ENCODE measurements at regions not wholly inside any gene's neighbourhood (a gene's known extent, or its start where the extent isn't known, plus 50 kb on each side); places are given as distances from the start of the nearest gene placed in this dataset.
"Not testable (repeated sequence)": the region's sequence is repeated elsewhere in the genome, so short reads cannot be mapped to it uniquely, and the experiment has no call there.

GRCh38 chr5:17103461-17103860 is 114.0 kb upstream of the BASP1 start:
- TF ChIP-seq, protein P1, sequence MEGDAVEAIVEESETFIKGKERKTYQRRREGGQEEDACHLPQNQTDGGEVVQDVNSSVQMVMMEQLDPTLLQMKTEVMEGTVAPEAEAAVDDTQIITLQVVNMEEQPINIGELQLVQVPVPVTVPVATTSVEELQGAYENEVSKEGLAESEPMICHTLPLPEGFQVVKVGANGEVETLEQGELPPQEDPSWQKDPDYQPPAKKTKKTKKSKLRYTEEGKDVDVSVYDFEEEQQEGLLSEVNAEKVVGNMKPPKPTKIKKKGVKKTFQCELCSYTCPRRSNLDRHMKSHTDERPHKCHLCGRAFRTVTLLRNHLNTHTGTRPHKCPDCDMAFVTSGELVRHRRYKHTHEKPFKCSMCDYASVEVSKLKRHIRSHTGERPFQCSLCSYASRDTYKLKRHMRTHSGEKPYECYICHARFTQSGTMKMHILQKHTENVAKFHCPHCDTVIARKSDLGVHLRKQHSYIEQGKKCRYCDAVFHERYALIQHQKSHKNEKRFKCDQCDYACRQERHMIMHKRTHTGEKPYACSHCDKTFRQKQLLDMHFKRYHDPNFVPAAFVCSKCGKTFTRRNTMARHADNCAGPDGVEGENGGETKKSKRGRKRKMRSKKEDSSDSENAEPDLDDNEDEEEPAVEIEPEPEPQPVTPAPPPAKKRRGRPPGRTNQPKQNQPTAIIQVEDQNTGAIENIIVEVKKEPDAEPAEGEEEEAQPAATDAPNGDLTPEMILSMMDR (IDR thresholded peaks at IDR 0.05; ENCODE audit: unreplicated experiment), result no peak
- no peak overlapping the region for H3K4me3 Mint-ChIP-seq (ENCODE audit: unreplicated experiment)
- DNase-seq (ENCODE audit: low spot score), result no peak
- no peaks in the 10 kb centered on the region for H3K4me1 Mint-ChIP-seq (ENCODE audit: unreplicated experiment)
- no peak overlapping the region for H3K27ac Mint-ChIP-seq (ENCODE audit: unreplicated experiment)
- no peaks in the 10 kb centered on the region for H3K27me3 Mint-ChIP-seq (ENCODE audit: unreplicated experiment)
- no peaks in the 10 kb centered on the region for H3K36me3 Mint-ChIP-seq (ENCODE audit: low read depth, unreplicated experiment)
- no peaks in the 10 kb centered on the region for H3K9me3 Mint-ChIP-seq (ENCODE audit: unreplicated experiment)

DNA sequence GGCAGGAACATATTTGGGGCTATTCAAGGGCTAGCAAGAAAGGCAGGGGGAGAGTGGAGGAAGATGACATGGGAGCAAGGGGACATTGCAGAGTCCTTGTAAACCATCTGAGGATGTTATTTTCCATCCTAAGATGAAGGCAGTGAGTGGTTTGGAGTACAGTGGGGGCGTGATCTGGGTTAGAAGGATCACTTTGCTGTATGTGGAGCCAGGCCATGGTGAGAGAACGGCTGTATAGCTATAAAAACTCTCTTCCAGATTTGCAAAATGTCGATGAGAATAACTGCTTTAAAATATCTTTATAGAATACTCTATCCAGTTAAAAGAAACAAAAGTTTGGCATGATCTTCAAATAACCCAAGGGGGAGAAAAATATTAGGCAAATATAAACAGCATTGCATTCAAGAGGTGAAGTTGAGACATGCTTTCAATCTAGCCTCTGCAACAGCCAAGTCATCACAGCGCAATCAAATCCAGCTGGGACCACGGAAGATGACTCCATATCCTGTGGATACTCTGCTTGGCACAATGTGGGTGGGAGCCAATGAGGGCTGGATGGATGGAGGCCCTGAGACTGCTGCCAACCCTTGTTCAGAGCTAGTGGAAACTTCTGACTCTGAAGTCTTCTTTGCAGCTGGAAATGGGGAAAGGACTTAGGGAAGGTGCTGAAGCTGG is 111.5 kb upstream of the BASP1 start:
- Mint-ChIP-seq H3K9me3 (ENCODE audit: unreplicated experiment) (no peaks in the 10 kb centered on the region), H3K27me3 (ENCODE audit: unreplicated experiment) (no peaks in the 10 kb centered on the region), H3K27ac (ENCODE audit: unreplicated experiment) (peak overlapping the region; percentile 7), H3K4me1 (ENCODE audit: unreplicated experiment) (no peaks in the 10 kb centered on the region), H3K4me3 (ENCODE audit: unreplicated experiment) (no peak overlapping the region), H3K36me3 (ENCODE audit: low read depth, unreplicated experiment) (no peaks in the 10 kb centered on the region)
- no peak for DNase-seq (ENCODE audit: low spot score)
- TF ChIP-seq, protein P1 (IDR thresholded peaks at IDR 0.05; ENCODE audit: unreplicated experiment), result no peak

GRCh38 chr5:17106521-17106920 is 110.9 kb upstream of the BASP1 start:
- no peaks in the 10 kb centered on the region for H3K9me3 Mint-ChIP-seq (ENCODE audit: unreplicated experiment)
- H3K4me1 Mint-ChIP-seq (ENCODE audit: unreplicated experiment), result no peaks in the 10 kb centered on the region
- no peak overlapping the region for H3K4me3 Mint-ChIP-seq (ENCODE audit: unreplicated experiment)
- H3K27ac Mint-ChIP-seq (ENCODE audit: unreplicated experiment), result no peak overlapping the region
- no peaks in the 10 kb centered on the region for H3K36me3 Mint-ChIP-seq (ENCODE audit: low read depth, unreplicated experiment)
- H3K27me3 Mint-ChIP-seq (ENCODE audit: unreplicated experiment), result no peaks in the 10 kb centered on the region
- TF ChIP-seq, protein P1 (IDR thresholded peaks at IDR 0.05; ENCODE audit: unreplicated experiment), result no peak
- no peak for DNase-seq (ENCODE audit: low spot score)

DNA sequence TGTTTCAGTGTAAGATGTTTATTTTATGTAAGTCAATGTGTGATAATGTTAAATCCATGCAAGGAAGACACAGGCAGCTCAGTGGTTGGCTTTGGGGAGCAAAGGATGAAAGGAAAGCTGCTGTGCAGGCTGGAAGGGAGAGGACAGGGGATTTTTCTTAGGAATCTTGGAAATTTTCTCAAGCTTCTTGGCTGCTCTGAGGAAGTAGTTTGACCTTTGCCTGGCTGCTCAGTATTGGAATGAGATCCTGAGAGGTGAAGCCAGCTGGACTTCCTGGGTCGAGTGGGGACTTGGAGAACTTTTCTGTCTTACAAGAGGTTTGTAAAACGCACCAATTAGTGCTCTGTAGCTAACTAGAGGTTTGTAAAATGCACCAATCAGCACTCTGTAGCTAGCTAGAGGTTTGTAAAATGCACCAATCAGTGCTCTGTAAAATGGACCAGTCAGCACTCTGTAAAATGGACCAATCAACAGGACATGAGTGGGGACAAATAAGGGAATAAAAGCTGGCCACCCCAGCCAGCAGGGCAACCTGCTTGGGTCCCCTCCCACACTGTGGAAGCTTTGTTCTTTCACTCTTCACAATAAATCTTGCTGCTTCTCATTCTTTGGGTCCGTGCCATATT is 105.2 kb upstream of the BASP1 start:
- not testable (repeated sequence) for H3K4me3 Mint-ChIP-seq (ENCODE audit: unreplicated experiment); DNase-seq (ENCODE audit: low spot score); H3K27me3 Mint-ChIP-seq (ENCODE audit: unreplicated experiment); H3K36me3 Mint-ChIP-seq (ENCODE audit: low read depth, unreplicated experiment); H3K27ac Mint-ChIP-seq (ENCODE audit: unreplicated experiment); H3K9me3 Mint-ChIP-seq (ENCODE audit: unreplicated experiment)
- peaks cover 11% of the 10 kb centered on the region for H3K4me1 Mint-ChIP-seq (ENCODE audit: unreplicated experiment)

- H3K4me3 Mint-ChIP-seq (ENCODE audit: unreplicated experiment), result no peak overlapping the region
- H3K27me3 Mint-ChIP-seq (ENCODE audit: unreplicated experiment), result peaks cover 1% of the 10 kb centered on the region
- TF ChIP-seq, protein P1 (IDR thresholded peaks at IDR 0.05; ENCODE audit: unreplicated experiment), result no peak
- no peaks in the 10 kb centered on the region for H3K36me3 Mint-ChIP-seq (ENCODE audit: low read depth, unreplicated experiment)
- no peaks in the 10 kb centered on the region for H3K9me3 Mint-ChIP-seq (ENCODE audit: unreplicated experiment)
- H3K4me1 Mint-ChIP-seq (ENCODE audit: unreplicated experiment), result peaks cover 11% of the 10 kb centered on the region
- DNase-seq (ENCODE audit: low spot score), result no peak
- H3K27ac Mint-ChIP-seq (ENCODE audit: unreplicated experiment), result no peak overlapping the region
These were observed 104.1 kb upstream of the BASP1 start for GRCh38 chr5:17113174-17113958.
